ENCODE measurements at regions not wholly inside any gene's neighbourhood (a gene's known extent, or its start where the extent isn't known, plus 50 kb on each side); places are given as distances from the start of the nearest gene placed in this dataset.

- H3K4me1 Mint-ChIP-seq (ENCODE audit: low read depth) = peaks cover 19% of the 10 kb centered on the region
- H3K36me3 Mint-ChIP-seq (ENCODE audit: low read depth) = peaks cover 2% of the 10 kb centered on the region
- H3K27me3 Mint-ChIP-seq (ENCODE audit: low read depth) = peaks cover 49% of the 10 kb centered on the region
- H3K4me3 Mint-ChIP-seq = peak overlapping the region; percentile 81
- H3K27ac Mint-ChIP-seq = peak overlapping the region; percentile 37
- H3K9me3 Mint-ChIP-seq = no peaks in the 10 kb centered on the region
Measured at GRCh38 chr2:136423516-136423996, 305.6 kb upstream of the CXCR4 start.

GRCh38 chr2:136422512-136422911, 304.6 kb upstream of the CXCR4 start:
- peak overlapping the region; percentile 79 for H3K4me3 Mint-ChIP-seq
- H3K27me3 Mint-ChIP-seq (ENCODE audit: low read depth) = peaks cover 59% of the 10 kb centered on the region
- no peaks in the 10 kb centered on the region for H3K9me3 Mint-ChIP-seq
- peaks cover 19% of the 10 kb centered on the region for H3K4me1 Mint-ChIP-seq (ENCODE audit: low read depth)
- H3K27ac Mint-ChIP-seq = peak overlapping the region; percentile 7
- H3K36me3 Mint-ChIP-seq (ENCODE audit: low read depth) = peaks cover 2% of the 10 kb centered on the region

- peaks cover 59% of the 10 kb centered on the region for H3K27me3 Mint-ChIP-seq (ENCODE audit: low read depth)
- H3K4me3 Mint-ChIP-seq = no peak overlapping the region
- H3K36me3 Mint-ChIP-seq (ENCODE audit: low read depth) = peaks cover 2% of the 10 kb centered on the region
- peaks cover 19% of the 10 kb centered on the region for H3K4me1 Mint-ChIP-seq (ENCODE audit: low read depth)
- no peaks in the 10 kb centered on the region for H3K9me3 Mint-ChIP-seq
- H3K27ac Mint-ChIP-seq = no peak overlapping the region
Measured at GRCh38 chr2:136420346-136420745, 302.4 kb upstream of the CXCR4 start.

- H3K36me3 Mint-ChIP-seq (ENCODE audit: low read depth) = no peaks in the 10 kb centered on the region
- no peak overlapping the region for H3K4me3 Mint-ChIP-seq
- no peaks in the 10 kb centered on the region for H3K4me1 Mint-ChIP-seq (ENCODE audit: low read depth)
- H3K27ac Mint-ChIP-seq = no peak overlapping the region
- H3K9me3 Mint-ChIP-seq = no peaks in the 10 kb centered on the region
- H3K27me3 Mint-ChIP-seq (ENCODE audit: low read depth) = peaks cover 31% of the 10 kb centered on the region
Measured at GRCh38 chr2:136411946-136412345, 294.0 kb upstream of the CXCR4 start.

GRCh38 chr2:136410673-136411072, 292.7 kb upstream of the CXCR4 start:
- no peak overlapping the region for H3K4me3 Mint-ChIP-seq
- no peak overlapping the region for H3K27ac Mint-ChIP-seq
- H3K9me3 Mint-ChIP-seq = no peaks in the 10 kb centered on the region
- H3K27me3 Mint-ChIP-seq (ENCODE audit: low read depth) = peaks cover 35% of the 10 kb centered on the region
- H3K36me3 Mint-ChIP-seq (ENCODE audit: low read depth) = no peaks in the 10 kb centered on the region
- no peaks in the 10 kb centered on the region for H3K4me1 Mint-ChIP-seq (ENCODE audit: low read depth)

- Mint-ChIP-seq H3K9me3 (no peaks in the 10 kb centered on the region), H3K27me3 (ENCODE audit: low read depth) (peaks cover 38% of the 10 kb centered on the region), H3K27ac (no peak overlapping the region), H3K36me3 (ENCODE audit: low read depth) (no peaks in the 10 kb centered on the region), H3K4me3 (no peak overlapping the region), H3K4me1 (ENCODE audit: low read depth) (no peaks in the 10 kb centered on the region)
Measured at GRCh38 chr2:136408795-136409194, 290.8 kb upstream of the CXCR4 start.

- H3K4me1 Mint-ChIP-seq (ENCODE audit: low read depth) = no peaks in the 10 kb centered on the region
- no peak overlapping the region for H3K27ac Mint-ChIP-seq
- H3K36me3 Mint-ChIP-seq (ENCODE audit: low read depth) = no peaks in the 10 kb centered on the region
- peaks cover 46% of the 10 kb centered on the region for H3K27me3 Mint-ChIP-seq (ENCODE audit: low read depth)
- H3K4me3 Mint-ChIP-seq = no peak overlapping the region
- no peaks in the 10 kb centered on the region for H3K9me3 Mint-ChIP-seq
Measured at GRCh38 chr2:136407952-136408318, 290.0 kb upstream of the CXCR4 start.

- H3K27me3 Mint-ChIP-seq (ENCODE audit: low read depth) = peaks cover 50% of the 10 kb centered on the region
- no peak overlapping the region for H3K4me3 Mint-ChIP-seq
- H3K27ac Mint-ChIP-seq = no peak overlapping the region
- H3K36me3 Mint-ChIP-seq (ENCODE audit: low read depth) = no peaks in the 10 kb centered on the region
- H3K9me3 Mint-ChIP-seq = no peaks in the 10 kb centered on the region
- H3K4me1 Mint-ChIP-seq (ENCODE audit: low read depth) = no peaks in the 10 kb centered on the region
Measured at GRCh38 chr2:136407117-136407951, 289.4 kb upstream of the CXCR4 start.

- Mint-ChIP-seq H3K27ac (no peak overlapping the region), H3K4me1 (ENCODE audit: low read depth) (no peaks in the 10 kb centered on the region), H3K9me3 (no peaks in the 10 kb centered on the region), H3K27me3 (ENCODE audit: low read depth) (peaks cover 57% of the 10 kb centered on the region), H3K4me3 (no peak overlapping the region), H3K36me3 (ENCODE audit: low read depth) (no peaks in the 10 kb centered on the region)
Measured at GRCh38 chr2:136404925-136405324, 287.0 kb upstream of the CXCR4 start.

- Mint-ChIP-seq H3K9me3 (no peaks in the 10 kb centered on the region), H3K4me1 (ENCODE audit: low read depth) (no peaks in the 10 kb centered on the region), H3K27ac (no peak overlapping the region), H3K27me3 (ENCODE audit: low read depth) (peaks cover 57% of the 10 kb centered on the region), H3K4me3 (no peak overlapping the region), H3K36me3 (ENCODE audit: low read depth) (no peaks in the 10 kb centered on the region)
Measured at GRCh38 chr2:136404176-136404575, 286.2 kb upstream of the CXCR4 start.

- Mint-ChIP-seq H3K36me3 (ENCODE audit: low read depth) (no peaks in the 10 kb centered on the region), H3K27ac (no peak overlapping the region), H3K27me3 (ENCODE audit: low read depth) (peaks cover 53% of the 10 kb centered on the region), H3K4me1 (ENCODE audit: low read depth) (no peaks in the 10 kb centered on the region), H3K4me3 (no peak overlapping the region), H3K9me3 (no peaks in the 10 kb centered on the region)
Measured at GRCh38 chr2:136402281-136402680, 284.3 kb upstream of the CXCR4 start.

- Mint-ChIP-seq H3K4me3 (no peak overlapping the region), H3K4me1 (ENCODE audit: low read depth) (no peaks in the 10 kb centered on the region), H3K9me3 (no peaks in the 10 kb centered on the region), H3K27ac (no peak overlapping the region), H3K36me3 (ENCODE audit: low read depth) (no peaks in the 10 kb centered on the region), H3K27me3 (ENCODE audit: low read depth) (peaks cover 39% of the 10 kb centered on the region)
Measured at GRCh38 chr2:136399667-136400289, 281.8 kb upstream of the CXCR4 start.

GRCh38 chr2:136395582-136395981, 277.6 kb upstream of the CXCR4 start:
- Mint-ChIP-seq H3K27me3 (ENCODE audit: low read depth) (peaks cover 4% of the 10 kb centered on the region), H3K4me3 (no peak overlapping the region), H3K27ac (no peak overlapping the region), H3K36me3 (ENCODE audit: low read depth) (no peaks in the 10 kb centered on the region), H3K9me3 (no peaks in the 10 kb centered on the region), H3K4me1 (ENCODE audit: low read depth) (peaks cover 16% of the 10 kb centered on the region)

GRCh38 chr2:136394136-136395060, 276.4 kb upstream of the CXCR4 start:
- Mint-ChIP-seq H3K27me3 (ENCODE audit: low read depth) (no peaks in the 10 kb centered on the region), H3K9me3 (no peaks in the 10 kb centered on the region), H3K27ac (peak overlapping the region; percentile 24), H3K4me1 (ENCODE audit: low read depth) (peaks cover 23% of the 10 kb centered on the region), H3K36me3 (ENCODE audit: low read depth) (no peaks in the 10 kb centered on the region), H3K4me3 (no peak overlapping the region)
